GM03348 (cell line): ENCODE measurements at regions not wholly inside any gene's neighbourhood (a gene's known extent, or its start where the extent isn't known, plus 50 kb on each side); places are given as distances from the start of the nearest gene placed in this dataset.

Source experiments
- DNase-seq: peaks from one replicate; pipeline ENCODE4 v3.0.0; 2012; ENCODE audit warnings: low spot score

DNA sequence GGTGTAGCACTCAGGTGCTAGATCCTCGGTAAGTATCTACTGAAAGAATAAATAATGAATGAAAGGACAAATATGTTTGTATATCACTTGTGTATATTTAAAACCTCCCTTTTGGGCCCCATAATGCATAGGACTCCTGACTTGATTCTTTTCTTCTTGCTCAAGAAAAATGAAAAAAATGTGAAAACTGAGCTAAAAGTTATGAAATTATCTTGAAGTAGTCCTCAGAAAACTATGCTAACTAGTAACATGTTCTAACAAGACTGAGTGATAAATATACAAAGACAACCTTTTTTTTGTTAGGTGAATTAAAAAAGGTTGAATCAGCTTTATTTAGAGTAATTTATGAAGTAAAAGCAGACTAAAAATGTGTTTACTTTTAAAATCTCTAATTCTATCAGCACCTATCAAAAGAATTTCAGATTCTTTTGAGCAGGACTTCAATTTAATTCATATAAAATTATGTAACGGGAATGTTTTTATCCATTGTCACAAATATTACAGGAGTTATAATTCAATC is 247.8 kb upstream of the JAG1 start:
- DNase-seq: no peak

- no peak for DNase-seq
Observed at GRCh38 chr20:10922506-10922905, 248.7 kb upstream of the JAG1 start.

DNA sequence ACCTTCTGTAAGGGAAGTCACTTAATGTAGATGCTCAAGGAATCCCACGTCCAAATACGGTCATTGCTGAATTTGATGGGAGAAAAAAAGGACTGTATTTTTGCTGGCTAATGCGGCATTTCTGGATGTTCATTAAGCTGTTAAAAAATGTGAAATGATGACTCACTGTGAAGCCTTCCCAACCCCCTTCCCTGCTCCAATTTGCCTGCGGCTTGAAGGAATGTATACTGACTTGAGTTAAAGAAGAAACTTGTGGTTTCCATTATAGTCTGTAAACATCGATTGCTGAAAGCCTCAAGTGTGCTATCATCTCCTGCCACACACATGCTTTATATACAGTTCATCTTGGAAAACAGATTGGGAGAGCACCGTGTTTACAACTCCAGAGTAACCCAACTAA is 249.1 kb upstream of the JAG1 start:
- DNase-seq: peak; percentile 68

- peak; percentile 69 for DNase-seq
Observed at GRCh38 chr20:10924644-10925201, 250.9 kb upstream of the JAG1 start.

GRCh38 chr20:10925767-10926166 is 252.0 kb upstream of the JAG1 start:
- no peak for DNase-seq

DNA sequence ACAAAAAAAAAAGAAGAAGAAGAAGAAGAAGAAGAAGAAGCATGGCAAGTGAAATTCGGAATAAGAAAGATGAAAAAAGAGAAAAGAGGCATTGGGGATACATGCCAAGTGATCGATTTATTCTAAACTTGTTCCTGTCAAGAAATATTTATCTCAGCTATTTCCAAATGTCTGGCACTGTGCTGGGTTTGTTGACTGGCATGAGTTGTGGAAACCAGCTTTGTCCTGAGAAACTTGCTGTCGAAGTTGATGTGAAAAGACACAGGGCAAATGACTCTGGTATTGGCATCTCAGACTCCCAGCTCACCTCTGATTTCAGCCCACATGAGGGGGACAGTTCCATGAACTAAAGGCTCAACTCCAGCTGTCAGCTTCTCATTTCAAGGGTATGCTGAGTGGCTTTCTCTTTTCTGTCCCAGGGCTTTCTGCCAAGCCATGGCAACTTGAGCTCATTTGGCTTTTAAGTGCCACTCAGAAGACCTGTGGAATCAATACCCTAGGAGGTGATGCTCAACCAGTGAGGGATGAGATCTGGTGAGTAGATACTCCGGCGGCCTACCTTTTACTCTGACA is 253.3 kb upstream of the JAG1 start:
- DNase-seq: no peak

GRCh38 chr20:10927936-10928840 is 254.4 kb upstream of the JAG1 start:
- DNase-seq: no peak

- DNase-seq: no peak
Observed at GRCh38 chr20:10928841-10929421, 255.1 kb upstream of the JAG1 start.

DNA sequence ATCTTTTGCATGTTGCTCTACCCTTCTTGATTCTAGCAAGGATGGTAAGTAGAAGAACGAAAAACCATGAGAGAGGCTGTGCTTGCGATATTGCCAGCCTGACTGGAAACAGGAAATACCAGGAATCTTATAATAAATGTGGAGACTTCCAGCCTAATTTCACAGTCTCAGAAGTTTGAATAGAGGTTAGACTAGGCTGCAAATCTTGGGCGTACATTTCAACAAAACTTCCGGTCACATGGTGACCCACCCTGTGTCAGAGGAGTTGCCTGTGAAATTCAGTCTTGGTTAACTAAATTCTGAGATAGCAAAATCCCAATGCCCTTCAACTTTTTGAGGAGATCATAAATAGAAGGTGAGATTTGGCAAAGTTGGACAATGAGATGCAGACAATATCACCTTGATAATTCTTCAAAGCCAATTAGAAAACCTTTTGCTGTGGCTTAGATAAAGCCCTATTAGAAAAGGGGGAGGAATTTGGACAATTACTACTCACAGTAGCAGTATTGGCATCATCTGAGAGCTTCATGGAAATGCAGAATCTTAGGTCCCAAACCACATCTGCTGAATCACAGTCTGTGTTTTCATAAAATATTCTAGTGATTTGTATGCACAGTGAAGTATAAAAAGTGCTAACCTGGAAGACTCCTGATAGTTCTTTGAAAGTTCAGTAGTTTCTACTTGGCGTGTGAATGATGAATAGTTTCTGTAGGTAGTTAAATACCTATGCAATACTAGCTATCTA is 262.0 kb upstream of the JAG1 start:
- no peak for DNase-seq

- DNase-seq: no peak
Observed at GRCh38 chr20:10936786-10937185, 263.0 kb upstream of the JAG1 start.

GRCh38 chr20:10939331-10939941 is 265.6 kb upstream of the JAG1 start:
- no peak for DNase-seq

DNA sequence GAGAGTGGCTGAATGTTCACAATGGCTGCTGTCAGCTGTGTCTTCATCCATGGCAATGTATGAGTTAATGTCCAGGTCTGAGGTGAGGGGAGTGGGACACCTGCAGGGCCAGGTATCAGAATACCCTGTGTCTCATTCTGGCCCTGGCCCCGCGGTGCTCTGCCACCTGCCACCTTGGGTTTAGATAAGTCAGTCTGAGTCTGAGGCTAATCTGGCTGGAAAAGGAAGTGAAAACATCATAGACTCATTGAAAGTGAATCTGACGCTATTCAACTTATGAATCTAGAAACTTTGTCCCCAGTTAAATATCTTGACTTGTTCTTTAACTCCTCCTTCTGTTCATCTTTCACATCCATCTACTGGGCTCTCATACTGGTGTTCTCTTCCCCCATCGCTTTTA is 267.1 kb upstream of the JAG1 start:
- DNase-seq: no peak

DNA sequence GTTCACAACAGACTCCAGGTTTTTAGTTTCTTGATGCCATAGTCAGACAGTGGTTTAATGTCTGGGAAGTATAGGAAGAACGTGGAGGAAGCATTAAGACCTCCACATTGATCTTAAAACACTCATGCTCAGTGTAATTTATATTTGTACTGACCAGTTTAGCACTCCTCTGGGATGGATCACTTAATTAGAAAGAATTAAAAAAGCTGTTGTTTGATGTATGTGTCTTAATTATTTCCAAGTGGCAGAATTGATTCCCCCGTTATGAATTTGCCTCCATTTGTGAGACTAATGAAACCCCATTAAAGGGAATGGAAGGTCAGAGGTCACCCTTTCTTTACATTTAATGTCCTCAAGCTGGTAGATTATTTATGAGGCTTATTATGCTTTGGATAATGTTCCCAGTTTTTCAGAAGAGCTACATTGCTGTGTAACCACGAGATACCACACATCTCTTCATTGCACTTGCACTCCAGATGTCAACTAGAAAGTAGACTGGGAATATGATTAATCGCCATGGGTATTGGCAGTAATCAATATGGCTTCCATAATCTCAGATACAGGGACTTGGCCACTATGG is 270.0 kb upstream of the JAG1 start:
- DNase-seq: no peak

- no peak for DNase-seq
Observed at GRCh38 chr20:10946124-10946880, 272.5 kb upstream of the JAG1 start.

DNA sequence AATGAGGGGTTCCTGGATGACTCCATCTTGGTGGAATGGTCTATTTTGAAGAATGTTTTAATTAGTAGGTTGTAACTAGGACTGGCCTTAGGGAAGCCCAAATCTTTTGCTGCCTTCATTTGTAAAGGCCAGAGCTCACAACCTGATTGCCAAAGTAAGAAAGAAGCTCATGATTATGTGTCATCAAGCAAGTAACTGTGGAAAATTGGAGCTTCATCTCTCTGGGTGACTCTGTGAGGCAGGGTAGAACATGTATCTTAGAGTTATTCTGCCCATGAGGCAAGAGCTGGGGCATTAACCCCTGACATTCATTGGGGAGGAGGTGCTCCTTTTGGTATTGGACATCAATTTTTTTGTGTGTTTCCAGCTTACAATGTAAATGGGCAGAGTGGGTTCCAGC is 273.9 kb upstream of the JAG1 start:
- no peak for DNase-seq

- no peak for DNase-seq
Observed at GRCh38 chr20:10949930-10950783, 276.4 kb upstream of the JAG1 start.

DNA sequence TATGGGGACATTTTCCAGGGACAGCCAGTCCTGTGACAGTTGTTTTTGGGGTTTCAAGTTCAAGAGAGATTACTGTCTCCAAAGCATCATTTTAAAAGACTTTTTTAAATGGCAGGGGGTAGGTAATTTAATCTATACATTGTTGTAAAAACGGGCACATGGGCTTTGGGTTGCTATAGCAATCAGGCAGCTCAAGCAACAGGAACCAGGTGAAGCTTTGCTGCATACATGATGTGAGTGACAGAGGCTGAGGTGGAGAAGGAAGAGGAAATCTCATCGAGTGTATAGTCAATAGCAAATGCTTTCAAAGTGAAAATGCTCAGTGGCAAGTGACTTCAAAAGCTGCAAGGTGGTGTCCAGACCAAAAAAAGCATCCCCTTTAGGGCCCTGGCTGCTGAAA is 277.4 kb upstream of the JAG1 start:
- DNase-seq: no peak

GRCh38 chr20:10951904-10952303 is 278.1 kb upstream of the JAG1 start:
- DNase-seq: no peak

DNA sequence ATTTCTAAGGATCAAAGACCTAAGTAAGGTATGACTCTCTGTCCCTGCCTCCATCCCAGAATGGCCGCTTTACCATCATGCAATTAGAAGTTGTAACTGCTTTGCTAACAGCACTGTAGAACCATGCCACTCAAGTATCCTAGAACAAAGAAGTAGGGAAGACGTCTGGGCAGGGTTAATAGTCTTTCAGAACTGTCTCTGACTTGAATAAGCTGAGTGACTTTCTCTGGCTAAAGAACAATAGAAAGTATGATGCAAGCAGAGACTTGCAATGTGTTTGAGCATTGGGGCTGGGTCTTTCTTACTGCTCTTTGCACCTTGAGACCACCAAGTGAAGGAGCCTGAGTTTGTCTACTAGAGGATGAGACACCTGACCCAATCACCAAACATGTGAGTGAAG is 279.6 kb upstream of the JAG1 start:
- no peak for DNase-seq
